ENCODE measurements at regions not wholly inside any gene's neighbourhood (a gene's known extent, or its start where the extent isn't known, plus 50 kb on each side); places are given as distances from the start of the nearest gene placed in this dataset.

DNA sequence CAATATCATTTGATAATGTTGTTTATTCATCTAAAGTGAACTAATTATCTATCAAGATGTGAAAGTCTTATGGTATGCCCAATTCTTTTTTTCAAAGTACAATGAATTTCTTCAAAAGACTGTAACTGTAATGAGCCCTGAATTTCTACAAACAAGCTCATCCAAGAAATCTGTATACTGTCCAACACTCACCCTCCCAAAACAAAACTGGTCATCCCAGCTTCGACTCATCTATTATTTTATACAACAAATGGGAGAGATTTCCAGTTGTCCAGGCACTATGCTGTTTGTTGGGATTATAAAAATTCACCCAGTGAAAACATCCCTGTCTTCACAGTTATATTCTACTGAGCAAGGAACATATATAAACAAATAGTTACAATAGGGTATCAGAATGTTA lies 806.9 kb downstream of the TNS3 start:
- H3K4me1 Mint-ChIP-seq (ENCODE audit: unreplicated experiment) = no peaks in the 10 kb centered on the region
- H3K27me3 Mint-ChIP-seq = no peaks in the 10 kb centered on the region
- H3K4me3 Mint-ChIP-seq = no peak overlapping the region

DNA sequence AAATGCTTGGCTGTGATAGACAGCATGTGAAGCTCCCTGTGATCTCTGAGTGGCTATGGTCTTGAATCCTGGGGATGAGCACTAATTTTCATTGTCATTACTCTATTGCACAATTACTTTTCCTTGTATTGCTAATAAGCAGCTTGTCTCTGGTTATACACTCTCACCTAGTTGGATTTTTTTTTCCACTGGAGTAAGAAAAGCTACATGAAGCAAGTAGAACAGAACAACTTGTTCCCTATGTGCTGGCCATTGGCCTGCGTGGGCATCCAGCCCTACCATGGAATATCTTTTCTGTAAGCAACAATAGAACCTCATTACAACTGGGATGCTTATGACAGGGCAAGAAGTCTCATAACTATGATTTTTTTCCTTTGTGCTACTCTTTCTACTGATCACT lies 807.4 kb downstream of the TNS3 start:
- peaks cover under 1% of the 10 kb centered on the region for H3K36me3 Mint-ChIP-seq
- H3K4me1 Mint-ChIP-seq (ENCODE audit: unreplicated experiment) = no peaks in the 10 kb centered on the region
- peaks cover 19% of the 10 kb centered on the region for H3K9me3 Mint-ChIP-seq
- H3K27me3 Mint-ChIP-seq = no peaks in the 10 kb centered on the region
- TF ChIP-seq, protein P1, sequence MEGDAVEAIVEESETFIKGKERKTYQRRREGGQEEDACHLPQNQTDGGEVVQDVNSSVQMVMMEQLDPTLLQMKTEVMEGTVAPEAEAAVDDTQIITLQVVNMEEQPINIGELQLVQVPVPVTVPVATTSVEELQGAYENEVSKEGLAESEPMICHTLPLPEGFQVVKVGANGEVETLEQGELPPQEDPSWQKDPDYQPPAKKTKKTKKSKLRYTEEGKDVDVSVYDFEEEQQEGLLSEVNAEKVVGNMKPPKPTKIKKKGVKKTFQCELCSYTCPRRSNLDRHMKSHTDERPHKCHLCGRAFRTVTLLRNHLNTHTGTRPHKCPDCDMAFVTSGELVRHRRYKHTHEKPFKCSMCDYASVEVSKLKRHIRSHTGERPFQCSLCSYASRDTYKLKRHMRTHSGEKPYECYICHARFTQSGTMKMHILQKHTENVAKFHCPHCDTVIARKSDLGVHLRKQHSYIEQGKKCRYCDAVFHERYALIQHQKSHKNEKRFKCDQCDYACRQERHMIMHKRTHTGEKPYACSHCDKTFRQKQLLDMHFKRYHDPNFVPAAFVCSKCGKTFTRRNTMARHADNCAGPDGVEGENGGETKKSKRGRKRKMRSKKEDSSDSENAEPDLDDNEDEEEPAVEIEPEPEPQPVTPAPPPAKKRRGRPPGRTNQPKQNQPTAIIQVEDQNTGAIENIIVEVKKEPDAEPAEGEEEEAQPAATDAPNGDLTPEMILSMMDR (conservative IDR thresholded peaks at IDR 0.05) = no peak
- H3K4me3 Mint-ChIP-seq = no peak overlapping the region
- H3K27ac Mint-ChIP-seq = no peak overlapping the region
- no peak for DNase-seq (ENCODE audit: extremely low spot score, unreplicated experiment)

More for the DNA sequence above, 806.9 kb downstream of the TNS3 start:
- no peak for DNase-seq (ENCODE audit: extremely low spot score, unreplicated experiment)
- peaks cover 19% of the 10 kb centered on the region for H3K9me3 Mint-ChIP-seq
- TF ChIP-seq, protein P1 (conservative IDR thresholded peaks at IDR 0.05) = no peak
- H3K27ac Mint-ChIP-seq = no peak overlapping the region
- no peaks in the 10 kb centered on the region for H3K36me3 Mint-ChIP-seq

DNA sequence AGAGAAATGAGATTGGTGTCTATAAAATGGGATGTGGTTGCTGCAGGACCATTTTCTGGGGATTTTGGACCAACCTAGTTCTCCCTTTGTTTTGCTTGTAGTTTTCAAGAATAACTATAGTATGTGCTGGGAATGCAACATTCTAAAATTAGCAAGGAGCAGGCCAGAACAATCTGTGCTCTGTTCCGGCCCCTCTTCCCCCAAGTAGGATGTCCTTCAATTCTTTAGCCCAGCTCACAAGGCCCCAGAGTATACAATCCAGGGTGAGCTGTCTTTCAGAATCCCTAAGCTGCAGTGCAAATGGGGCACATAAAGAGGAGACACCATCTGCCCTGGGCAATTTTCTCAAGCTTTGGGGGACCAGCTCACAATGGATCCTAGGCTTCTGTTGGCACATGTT lies 809.1 kb downstream of the TNS3 start:
- no peaks in the 10 kb centered on the region for H3K27me3 Mint-ChIP-seq
- H3K36me3 Mint-ChIP-seq = peaks cover 7% of the 10 kb centered on the region
- DNase-seq (ENCODE audit: extremely low spot score, unreplicated experiment) = no peak
- H3K4me1 Mint-ChIP-seq (ENCODE audit: unreplicated experiment) = no peaks in the 10 kb centered on the region
- H3K27ac Mint-ChIP-seq = no peak overlapping the region
- peaks cover 27% of the 10 kb centered on the region for H3K9me3 Mint-ChIP-seq
- TF ChIP-seq, protein P1 (conservative IDR thresholded peaks at IDR 0.05) = no peak
- H3K4me3 Mint-ChIP-seq = no peak overlapping the region

DNA sequence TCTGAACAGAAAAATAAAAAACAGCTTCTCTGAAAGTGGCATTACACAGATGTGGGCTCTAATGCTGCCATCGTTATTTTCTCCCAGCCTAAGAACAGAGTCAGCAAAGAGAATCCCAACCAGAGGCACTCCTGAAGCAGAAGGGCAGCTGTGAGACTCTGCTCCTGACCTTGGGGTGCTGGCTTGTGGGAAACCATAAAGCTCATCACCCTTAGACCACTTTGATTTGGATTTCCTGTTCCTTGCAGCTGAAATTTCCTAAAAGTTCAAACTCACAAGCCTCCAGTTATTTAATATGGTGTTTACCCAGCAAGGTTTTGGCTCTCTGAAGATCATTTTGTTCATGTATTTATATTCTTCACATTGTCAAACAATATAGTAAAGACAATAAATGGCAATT lies 814.8 kb downstream of the TNS3 start:
- TF ChIP-seq, protein P1 (conservative IDR thresholded peaks at IDR 0.05) = no peak
- H3K27me3 Mint-ChIP-seq = no peaks in the 10 kb centered on the region
- no peak overlapping the region for H3K27ac Mint-ChIP-seq
- peaks cover 3% of the 10 kb centered on the region for H3K4me1 Mint-ChIP-seq (ENCODE audit: unreplicated experiment)
- H3K36me3 Mint-ChIP-seq = peaks cover 7% of the 10 kb centered on the region
- DNase-seq (ENCODE audit: extremely low spot score, unreplicated experiment) = no peak
- peaks cover 20% of the 10 kb centered on the region for H3K9me3 Mint-ChIP-seq
- no peak overlapping the region for H3K4me3 Mint-ChIP-seq

DNA sequence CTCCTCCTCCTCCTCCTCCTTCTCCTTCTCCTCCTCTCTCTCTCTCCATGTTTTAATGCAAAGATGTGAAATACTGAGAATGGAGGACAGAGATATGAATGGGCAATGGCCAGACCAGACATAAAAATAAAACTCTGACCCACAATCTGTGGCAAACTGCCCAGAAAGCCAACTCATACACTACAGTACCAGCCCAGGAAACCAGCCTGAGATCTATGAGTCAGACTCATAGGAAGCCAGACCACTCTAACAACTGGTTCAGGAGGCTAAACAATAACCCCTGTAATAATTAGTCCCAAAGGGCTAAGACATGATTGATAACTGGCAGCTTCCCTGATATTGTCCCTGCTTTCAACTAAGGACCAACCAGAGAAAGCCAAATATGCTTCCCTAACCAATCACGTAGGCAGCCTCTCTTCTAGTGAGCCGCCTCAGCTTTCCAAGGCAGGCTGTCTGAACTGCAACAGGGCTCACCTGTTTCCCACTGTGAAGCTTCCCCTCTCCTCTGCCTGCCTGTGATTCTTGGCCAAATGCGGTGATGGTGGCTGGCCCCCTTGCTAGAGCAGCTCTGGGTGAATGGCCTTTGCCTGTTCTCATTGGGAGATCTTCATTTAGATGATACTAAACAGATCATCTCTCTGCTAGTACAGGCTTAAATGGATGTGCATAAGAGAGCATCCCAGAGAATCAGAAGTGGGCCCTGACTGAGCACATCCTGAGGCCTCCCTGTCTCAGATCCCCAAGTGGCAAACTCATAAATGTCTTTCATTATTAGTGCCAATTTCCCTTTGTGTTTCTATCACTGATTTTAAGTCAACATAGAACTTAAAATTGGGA lies 817.6 kb downstream of the TNS3 start:
- Mint-ChIP-seq H3K27ac (no peak overlapping the region), H3K9me3 (peaks cover 15% of the 10 kb centered on the region), H3K27me3 (no peaks in the 10 kb centered on the region), H3K4me1 (ENCODE audit: unreplicated experiment) (peaks cover 3% of the 10 kb centered on the region), H3K36me3 (peaks cover 4% of the 10 kb centered on the region), H3K4me3 (no peak overlapping the region)
- no peak for DNase-seq (ENCODE audit: extremely low spot score, unreplicated experiment)
- TF ChIP-seq, protein P1 (conservative IDR thresholded peaks at IDR 0.05) = no peak
